RWPE2 (cell line): ENCODE measurements at regions not wholly inside any gene's neighbourhood (a gene's known extent, or its start where the extent isn't known, plus 50 kb on each side); places are given as distances from the start of the nearest gene placed in this dataset.
"Not testable (repeated sequence)": the region's sequence is repeated elsewhere in the genome, so short reads cannot be mapped to it uniquely, and the experiment has no call there.

Source experiments
- ATAC-seq: fragments of 200-7000 bp; cut with Tn5 transposase; 3 replicates; pipeline ENCODE4 v1.9.1; 2021; ENCODE audit warnings: low read depth
- DNase-seq: peaks from one replicate; pipeline ENCODE4 v3.0.0-alpha.2; 2020; ENCODE audit warnings: low spot score
- H3K27ac ChIP-seq: fragments of 450-650 bp; 2 replicates; pipeline ENCODE4 v1.5.1; 2017; ENCODE audit warnings: mild to moderate bottlenecking; ENCODE audit not compliant: poor library complexity, severe bottlenecking
- H3K27me3 ChIP-seq: fragments of 250-450 bp; sonication (Bioruptor Pico); 2 replicates; pipeline ENCODE4 v1.5.1; 2021; ENCODE audit warnings: mild to moderate bottlenecking, moderate library complexity; ENCODE audit not compliant: insufficient read depth, poor library complexity, severe bottlenecking
- H3K36me3 ChIP-seq: fragments of 250-450 bp; sonication (Bioruptor Pico); 2 replicates; pipeline ENCODE4 v1.5.1; 2020; ENCODE audit warnings: low read depth, mild to moderate bottlenecking, moderate library complexity
- H3K4me1 ChIP-seq: fragments of 250-450 bp; sonication (Bioruptor Pico); 2 replicates; pipeline ENCODE4 v1.5.1; 2021; ENCODE audit warnings: mild to moderate bottlenecking, moderate library complexity; ENCODE audit not compliant: insufficient read depth, poor library complexity, severe bottlenecking
- H3K4me3 ChIP-seq: fragments of 250-450 bp; sonication (Bioruptor Pico); 2 replicates; pipeline ENCODE4 v1.5.1; 2021; ENCODE audit warnings: mild to moderate bottlenecking, moderate library complexity; ENCODE audit not compliant: severe bottlenecking
- H3K9me3 ChIP-seq: fragments of 250-450 bp; sonication (Bioruptor Pico); 2 replicates; pipeline ENCODE4 v1.5.1; 2021; ENCODE audit warnings: mild to moderate bottlenecking, moderate library complexity; ENCODE audit not compliant: severe bottlenecking
- CTCF ChIP-seq: fragments of 450-650 bp; IDR thresholded peaks from one replicate; pipeline ENCODE4 v1.5.1; 2017; ENCODE audit warnings: mild to moderate bottlenecking, moderate library complexity; ENCODE audit not compliant: poor library complexity, severe bottlenecking

- no peak overlapping the region for H3K4me3 ChIP-seq
- H3K4me1 ChIP-seq, result peaks cover 18% of the 10 kb centered on the region
- no peaks in the 10 kb centered on the region for H3K36me3 ChIP-seq
- peak overlapping the region; percentile 91 for H3K27ac ChIP-seq
- DNase-seq (no peak), ATAC-seq (no peak)
- H3K27me3 ChIP-seq, result no peaks in the 10 kb centered on the region
- H3K9me3 ChIP-seq, result peaks cover 5% of the 10 kb centered on the region
- TF ChIP-seq CTCF, result no peak
These were observed 157.6 kb upstream of the DLX2 start for GRCh38 chr2:172260336-172260735.

GRCh38 chr2:172261292-172261691 lies 158.6 kb upstream of the DLX2 start:
- no peaks in the 10 kb centered on the region for H3K36me3 ChIP-seq
- H3K4me1 ChIP-seq, result peaks cover 18% of the 10 kb centered on the region
- ATAC-seq, result peak; percentile 97
- DNase-seq, result no peak
- H3K27me3 ChIP-seq, result no peaks in the 10 kb centered on the region
- no peak for TF ChIP-seq CTCF
- H3K27ac ChIP-seq, result peak overlapping the region; percentile 91
- H3K9me3 ChIP-seq, result peaks cover 5% of the 10 kb centered on the region
- no peak overlapping the region for H3K4me3 ChIP-seq

GRCh38 chr2:172262486-172262885 lies 159.8 kb upstream of the DLX2 start:
- Histone ChIP-seq H3K4me3 (no peak overlapping the region), H3K27ac (peak overlapping the region; percentile 91), H3K27me3 (no peaks in the 10 kb centered on the region), H3K36me3 (no peaks in the 10 kb centered on the region), H3K4me1 (peaks cover 18% of the 10 kb centered on the region), H3K9me3 (peaks cover 5% of the 10 kb centered on the region)
- no peak for TF ChIP-seq CTCF
- ATAC-seq, result no peak
- DNase-seq, result no peak

GRCh38 chr2:172264820-172265219 lies 162.1 kb upstream of the DLX2 start:
- not testable (repeated sequence) for H3K36me3 ChIP-seq, ATAC-seq, H3K27ac ChIP-seq, DNase-seq, H3K4me3 ChIP-seq, H3K27me3 ChIP-seq, H3K9me3 ChIP-seq
- H3K4me1 ChIP-seq, result peaks cover 18% of the 10 kb centered on the region

- DNase-seq, H3K36me3 ChIP-seq, H3K4me1 ChIP-seq, H3K9me3 ChIP-seq, H3K4me3 ChIP-seq, ATAC-seq, H3K27ac ChIP-seq, H3K27me3 ChIP-seq: not testable (repeated sequence)
These were observed 157.7 kb upstream of the ITGA6 start for GRCh38 chr2:172269507-172270244.
